ENCODE measurements at regions not wholly inside any gene's neighbourhood (a gene's known extent, or its start where the extent isn't known, plus 50 kb on each side); places are given as distances from the start of the nearest gene placed in this dataset.

DNA sequence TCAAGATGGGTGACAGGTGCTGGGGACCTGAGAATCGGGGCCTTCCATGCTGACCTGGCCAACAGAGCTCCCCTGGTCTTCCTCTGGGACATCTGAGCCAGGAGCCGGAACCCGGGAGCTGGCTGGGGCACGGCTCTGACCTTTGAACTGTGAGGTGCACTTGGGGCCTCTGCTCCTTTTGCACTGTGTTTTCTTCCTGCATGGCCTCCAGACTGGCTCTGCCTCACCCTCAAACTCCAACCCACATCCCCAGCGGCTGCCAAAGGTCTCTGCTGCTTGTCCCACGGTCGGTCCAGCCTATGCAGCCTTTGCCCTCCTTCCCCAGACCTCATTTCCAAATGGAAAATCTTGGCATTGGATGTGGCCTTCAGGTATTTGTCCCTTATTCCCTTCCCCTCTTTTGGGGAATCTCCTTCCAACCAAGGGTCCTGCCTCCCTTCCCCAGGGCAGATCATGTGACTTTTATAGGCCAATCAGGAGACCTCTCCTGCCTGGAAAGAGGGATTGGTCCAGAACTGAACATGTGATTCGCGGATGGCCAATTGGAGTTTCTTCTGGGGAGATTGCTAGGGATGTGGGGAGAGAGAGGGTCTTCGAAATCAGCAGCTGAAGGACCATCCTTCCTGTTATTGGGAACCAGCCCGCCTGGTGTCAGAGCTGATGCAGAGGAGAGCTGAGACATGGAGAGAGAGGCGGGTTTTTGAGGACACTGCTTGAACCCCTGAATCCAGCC, 117.9 kb downstream of the CYLD start:
- Histone ChIP-seq H3K4me1 (replicated peaks in 1 of 4; ENCODE audit: control insufficient read depth in 3 of 4, insufficient read depth in 4 of 4, low read length in 3 of 4) (peaks cover 0 to 3% (median 0%) of the 10 kb centered on the region in 4 experiments; a peak in 2 of 7 replicates), H3K14ac (ENCODE audit: insufficient read length) (no peak overlapping the region), H3K18ac (ENCODE audit: extremely low read depth, low read length) (no peak overlapping the region), H3K23me2 (ENCODE audit: low read depth, low read length) (no peaks in the 10 kb centered on the region), H2AFZ (ENCODE audit: low read length) (no peak overlapping the region), H3K36me3 (ENCODE audit: control insufficient read depth in 2 of 4, insufficient read depth in 4 of 4, low read length in 3 of 4) (no peaks in the 10 kb centered on the region), H2BK120ac (replicated peaks; ENCODE audit: low read depth, low read length) (no peak overlapping the region), H3K4me2 (ENCODE audit: insufficient read depth in 1 of 2, low read depth in 2 of 2, low read length in 2 of 2) (no peak overlapping the region), H2BK15ac (ENCODE audit: low read length) (no peak overlapping the region), H2BK5ac (ENCODE audit: low read depth, low read length) (no peak overlapping the region), H3K4me3 (ENCODE audit: extremely low read depth in 1 of 4, insufficient read depth in 2 of 4, low read depth in 3 of 4, low read length in 4 of 4) (no peak overlapping the region), H2AK5ac (ENCODE audit: low read depth, low read length) (0 out of 2 replicates have a peak overlapping the region, but pooled peaks have one; percentile 13), H4K20me1 (replicated peaks in 1 of 2; ENCODE audit: control insufficient read depth in 1 of 2, insufficient read depth in 2 of 2, low read length in 2 of 2) (no peaks in the 10 kb centered on the region), H3K4ac (replicated peaks; ENCODE audit: insufficient read length, low read depth, low read length) (no peak overlapping the region), H4K5ac (ENCODE audit: insufficient read length, low read depth, low read length) (no peak overlapping the region), H2BK20ac (ENCODE audit: low read length) (no peak overlapping the region), H3K79me1 (ENCODE audit: low read depth, low read length) (no peaks in the 10 kb centered on the region), H4K91ac (replicated peaks; ENCODE audit: insufficient read length, low read length) (no peak overlapping the region), H2BK12ac (ENCODE audit: low read depth, low read length) (no peak overlapping the region), H3K23ac (ENCODE audit: insufficient read length) (no peak overlapping the region), H3K79me2 (ENCODE audit: control insufficient read depth in 1 of 2, insufficient read depth in 2 of 2, low read length in 2 of 2) (no peaks in the 10 kb centered on the region), H3K9me3 (ENCODE audit: insufficient read depth in 2 of 2, low read depth in 1 of 2, low read length in 1 of 2) (no peaks in the 10 kb centered on the region), H3K56ac (replicated peaks; ENCODE audit: insufficient read length, low read depth, low read length) (no peak overlapping the region), H3K9ac (replicated peaks in 1 of 4; ENCODE audit: extremely low read depth in 1 of 4, low read depth in 3 of 4, low read length in 3 of 4) (no peak overlapping the region), H4K8ac (ENCODE audit: extremely low read depth, insufficient read depth, low read length) (no peak overlapping the region), H3K27ac (ENCODE audit: low read depth, low read length) (no peak overlapping the region), H3K27me3 (replicated peaks in 1 of 4; ENCODE audit: control insufficient read depth in 3 of 4, extremely low read depth in 1 of 4, insufficient read depth in 3 of 4, low read length in 3 of 4) (no peaks in the 10 kb centered on the region)
- ChIA-PET CTCF (ENCODE audit: partially characterized antibody) (interaction anchor here (0.9 to 2.0 kb wide), 4 partner anchors 11 to 24 kb away, joined by 3 to 6 read pairs (median 4); no protein-coding TSS in a partner anchor), POLR2A (ENCODE audit: partially characterized antibody) (interaction anchor here (0.6 kb wide), 1 partner anchor 1125 kb away, joined by 3 read pairs; no protein-coding TSS in a partner anchor)
- TF ChIP-seq, protein P1, sequence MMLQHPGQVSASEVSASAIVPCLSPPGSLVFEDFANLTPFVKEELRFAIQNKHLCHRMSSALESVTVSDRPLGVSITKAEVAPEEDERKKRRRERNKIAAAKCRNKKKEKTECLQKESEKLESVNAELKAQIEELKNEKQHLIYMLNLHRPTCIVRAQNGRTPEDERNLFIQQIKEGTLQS (IDR thresholded peaks at IDR 0.05; ENCODE audit: insufficient read depth, low read depth, low read length) = no peak
- TF ChIP-seq EZH2 (IDR thresholded peaks at IDR 0.05; ENCODE audit: low read depth, low read length, severe bottlenecking) = no peak
- WGBS, 2 experiments (ENCODE audit: extremely low coverage in 1 of 2, insufficient coverage in 1 of 2, insufficient read length in 1 of 2, insufficient replicate concordance in 2 of 2, low coverage in 1 of 2, low lambda C conversion rate in 2 of 2, missing lambda C conversion rate in 1 of 2) = 78% methylated on average over 12 of the region's 12 CpGs; no CpG with 5 or more reads in 1 of the 2 experiments
- DNase-seq (ENCODE audit: low read depth in 1 of 2, low spot score in 2 of 2) (peak in 1 of 2 experiments; percentile 30), FAIRE-seq (no peak)
